ENCODE measurements at regions not wholly inside any gene's neighbourhood (a gene's known extent, or its start where the extent isn't known, plus 50 kb on each side); places are given as distances from the start of the nearest gene placed in this dataset.

DNA sequence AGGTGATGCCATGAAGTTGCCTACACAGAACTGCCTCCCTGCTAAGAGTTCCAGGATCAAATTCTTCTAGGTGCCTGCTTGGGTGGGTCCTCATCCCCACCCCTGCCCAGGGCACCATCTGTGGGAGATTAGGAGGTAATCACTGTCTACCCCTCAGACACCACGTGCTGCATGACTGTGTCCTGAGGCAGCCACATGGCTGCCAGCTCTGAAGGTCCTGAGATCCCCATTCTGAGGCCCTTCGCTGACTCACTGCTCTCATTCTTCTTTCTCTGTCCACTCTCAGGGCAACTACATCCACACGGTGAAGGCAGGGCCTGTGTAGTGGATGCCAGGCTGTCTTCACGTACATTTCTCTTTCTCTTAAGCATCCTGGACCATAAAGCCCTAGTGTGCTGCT, 222.9 kb upstream of the ANKRD55 start:
- TF ChIP-seq, protein P1, sequence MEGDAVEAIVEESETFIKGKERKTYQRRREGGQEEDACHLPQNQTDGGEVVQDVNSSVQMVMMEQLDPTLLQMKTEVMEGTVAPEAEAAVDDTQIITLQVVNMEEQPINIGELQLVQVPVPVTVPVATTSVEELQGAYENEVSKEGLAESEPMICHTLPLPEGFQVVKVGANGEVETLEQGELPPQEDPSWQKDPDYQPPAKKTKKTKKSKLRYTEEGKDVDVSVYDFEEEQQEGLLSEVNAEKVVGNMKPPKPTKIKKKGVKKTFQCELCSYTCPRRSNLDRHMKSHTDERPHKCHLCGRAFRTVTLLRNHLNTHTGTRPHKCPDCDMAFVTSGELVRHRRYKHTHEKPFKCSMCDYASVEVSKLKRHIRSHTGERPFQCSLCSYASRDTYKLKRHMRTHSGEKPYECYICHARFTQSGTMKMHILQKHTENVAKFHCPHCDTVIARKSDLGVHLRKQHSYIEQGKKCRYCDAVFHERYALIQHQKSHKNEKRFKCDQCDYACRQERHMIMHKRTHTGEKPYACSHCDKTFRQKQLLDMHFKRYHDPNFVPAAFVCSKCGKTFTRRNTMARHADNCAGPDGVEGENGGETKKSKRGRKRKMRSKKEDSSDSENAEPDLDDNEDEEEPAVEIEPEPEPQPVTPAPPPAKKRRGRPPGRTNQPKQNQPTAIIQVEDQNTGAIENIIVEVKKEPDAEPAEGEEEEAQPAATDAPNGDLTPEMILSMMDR (IDR thresholded peaks at IDR 0.05), result no peak
- no peak for TF ChIP-seq TAF1 (IDR thresholded peaks at IDR 0.05; ENCODE audit: borderline replicate concordance, low read depth, low read length)
- TF ChIP-seq POLR2AphosphoS5 (IDR thresholded peaks at IDR 0.05; ENCODE audit: low read depth, low read length), result no peak
- no peak for TF ChIP-seq USF2 (IDR thresholded peaks at IDR 0.05; ENCODE audit: borderline replicate concordance, low read depth, low read length)
- TF ChIP-seq, protein P2, sequence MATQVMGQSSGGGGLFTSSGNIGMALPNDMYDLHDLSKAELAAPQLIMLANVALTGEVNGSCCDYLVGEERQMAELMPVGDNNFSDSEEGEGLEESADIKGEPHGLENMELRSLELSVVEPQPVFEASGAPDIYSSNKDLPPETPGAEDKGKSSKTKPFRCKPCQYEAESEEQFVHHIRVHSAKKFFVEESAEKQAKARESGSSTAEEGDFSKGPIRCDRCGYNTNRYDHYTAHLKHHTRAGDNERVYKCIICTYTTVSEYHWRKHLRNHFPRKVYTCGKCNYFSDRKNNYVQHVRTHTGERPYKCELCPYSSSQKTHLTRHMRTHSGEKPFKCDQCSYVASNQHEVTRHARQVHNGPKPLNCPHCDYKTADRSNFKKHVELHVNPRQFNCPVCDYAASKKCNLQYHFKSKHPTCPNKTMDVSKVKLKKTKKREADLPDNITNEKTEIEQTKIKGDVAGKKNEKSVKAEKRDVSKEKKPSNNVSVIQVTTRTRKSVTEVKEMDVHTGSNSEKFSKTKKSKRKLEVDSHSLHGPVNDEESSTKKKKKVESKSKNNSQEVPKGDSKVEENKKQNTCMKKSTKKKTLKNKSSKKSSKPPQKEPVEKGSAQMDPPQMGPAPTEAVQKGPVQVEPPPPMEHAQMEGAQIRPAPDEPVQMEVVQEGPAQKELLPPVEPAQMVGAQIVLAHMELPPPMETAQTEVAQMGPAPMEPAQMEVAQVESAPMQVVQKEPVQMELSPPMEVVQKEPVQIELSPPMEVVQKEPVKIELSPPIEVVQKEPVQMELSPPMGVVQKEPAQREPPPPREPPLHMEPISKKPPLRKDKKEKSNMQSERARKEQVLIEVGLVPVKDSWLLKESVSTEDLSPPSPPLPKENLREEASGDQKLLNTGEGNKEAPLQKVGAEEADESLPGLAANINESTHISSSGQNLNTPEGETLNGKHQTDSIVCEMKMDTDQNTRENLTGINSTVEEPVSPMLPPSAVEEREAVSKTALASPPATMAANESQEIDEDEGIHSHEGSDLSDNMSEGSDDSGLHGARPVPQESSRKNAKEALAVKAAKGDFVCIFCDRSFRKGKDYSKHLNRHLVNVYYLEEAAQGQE (IDR thresholded peaks at IDR 0.05; ENCODE audit: low read depth, low read length), result no peak
- TF ChIP-seq MAX (IDR thresholded peaks at IDR 0.05; ENCODE audit: low read depth), result 0 out of 2 replicates have a peak, but pooled peaks have one; percentile 15
- TF ChIP-seq RAD21 (IDR thresholded peaks at IDR 0.05; ENCODE audit: low read length), result no peak
- no peak for TF ChIP-seq IRF3 (IDR thresholded peaks at IDR 0.05; ENCODE audit: low read depth, low read length)
- TF ChIP-seq MXI1 (IDR thresholded peaks at IDR 0.05; ENCODE audit: low read depth, low read length), result no peak
